Right lobe of liver (tissue), 6 donors: ENCODE measurements at regions not wholly inside any gene's neighbourhood (a gene's known extent, or its start where the extent isn't known, plus 50 kb on each side); places are given as distances from the start of the nearest gene placed in this dataset.

Experiments used
- ATAC-seq, 4 donors: fragments of 200-7000 bp; cut with Tn5 transposase; one replicate each; pipeline ENCODE4 v1.9.1; 2020; ENCODE audit warnings: mild to moderate bottlenecking in 4 of 4, moderate library complexity in 4 of 4
- DNase-seq, 3 donors: peaks; one replicate each; pipeline ENCODE4 v3.0.0-alpha.2; 2020
- H3K27ac ChIP-seq, 3 donors: fragments of 200-600 bp; one replicate each; pipeline ENCODE4 v1.8.0; 2022
- H3K27me3 ChIP-seq, 2 donors: fragments of 200-600 bp; one replicate each; pipeline ENCODE4 v1.8.0; 2022
- H3K36me3 ChIP-seq, 4 donors: fragments of 200-600 bp; sonication (generic) in 1 of 4; one replicate each; pipeline versions ENCODE4 v1.5.1 to v1.8.0; 2017 to 2022; ENCODE audit warnings: control low read depth in 1 of 4
- H3K4me1 ChIP-seq, 4 donors: fragments of 200-600 bp; sonication (generic) in 1 of 4; one replicate each; pipeline versions ENCODE4 v1.5.1 to v1.8.0; 2017 to 2022; ENCODE audit warnings: control low read depth in 1 of 4
- H3K4me3 ChIP-seq, 3 donors: fragments of 200-600 bp; one replicate each; pipeline ENCODE4 v1.8.0; 2022
- H3K9me3 ChIP-seq, 4 donors: fragments of 200-600 bp; sonication (generic) in 1 of 4; one replicate each; pipeline versions ENCODE4 v1.5.1 to v1.8.0; 2017 to 2022; ENCODE audit warnings: control low read depth in 1 of 4
- CTCF ChIP-seq, 4 donors: fragments of 200-600 bp in 3 of 4; fragments of 450-650 bp in 1 of 4; IDR thresholded peaks; one replicate each; pipeline versions ENCODE4 v1.5.1 to v1.8.0; 2016 to 2022; ENCODE audit warnings: antibody characterized with exemption in 4 of 4, mild to moderate bottlenecking in 2 of 4
- POLR2A ChIP-seq: fragments of 450-650 bp; IDR thresholded peaks from one replicate; pipeline ENCODE4 v1.6.1; 2017; ENCODE audit warnings: antibody characterized with exemption, mild to moderate bottlenecking
- WGBS: methylation state at CpG from one replicate; pipeline ENCODE4 v1.1.6; 2018; ENCODE audit warnings: low coverage, low lambda C conversion rate; ENCODE audit not compliant: insufficient coverage; ENCODE audit errors: missing lambda C conversion rate; 5-methylcytosine and 5-hydroxymethylcytosine counted together
- intact Hi-C, 2 donors: fragments of 100-400 bp; cut with DNase I; formaldehyde crosslinking; loops; one replicate each; pipeline versions ENCODE4 v1.11.2 to v1.14.1; 2022
- donor health status: DM: no; HTN: yes; CAD: no.
- donor health status: DM: no; HTN: no; CAD: no.
- donor health status: DM: no; HTN: no; CAD: no.
- donor health status: DM: no; HTN: yes; CAD: no.
- donor health status: DM: no; HTN: yes; CAD: no.

GRCh38 chr3:74507691-74508090 lies 106.8 kb downstream of the CNTN3 start:
- no peak for DNase-seq
- no peak for ATAC-seq
- Histone ChIP-seq H3K27ac (no peak overlapping the region), H3K4me1 (no peaks in the 10 kb centered on the region), H3K27me3 (no peaks in the 10 kb centered on the region), H3K4me3 (no peak overlapping the region), H3K36me3 (no peaks in the 10 kb centered on the region), H3K9me3 (no peaks in the 10 kb centered on the region)
- TF ChIP-seq POLR2A: no peak
- TF ChIP-seq CTCF (IDR thresholded peaks at IDR 0.05): no peak
- WGBS: 94% methylated on average over 3 of the region's 6 CpGs
- intact Hi-C loops: no loop called here

- H3K9me3 ChIP-seq: no peaks in the 10 kb centered on the region
- no peaks in the 10 kb centered on the region for H3K27me3 ChIP-seq
- TF ChIP-seq POLR2A (no peak), CTCF (IDR thresholded peaks at IDR 0.05) (no peak)
- no peaks in the 10 kb centered on the region for H3K4me1 ChIP-seq
- intact Hi-C loops: no loop called here
- no peak overlapping the region for H3K4me3 ChIP-seq
- no peaks in the 10 kb centered on the region for H3K36me3 ChIP-seq
- no peak for ATAC-seq
- 50% methylated on average over 1 of the region's 1 CpG for WGBS
- DNase-seq: no peak
- H3K27ac ChIP-seq: no peak overlapping the region
Measured at GRCh38 chr3:74506246-74506645, 108.2 kb downstream of the CNTN3 start.

DNA sequence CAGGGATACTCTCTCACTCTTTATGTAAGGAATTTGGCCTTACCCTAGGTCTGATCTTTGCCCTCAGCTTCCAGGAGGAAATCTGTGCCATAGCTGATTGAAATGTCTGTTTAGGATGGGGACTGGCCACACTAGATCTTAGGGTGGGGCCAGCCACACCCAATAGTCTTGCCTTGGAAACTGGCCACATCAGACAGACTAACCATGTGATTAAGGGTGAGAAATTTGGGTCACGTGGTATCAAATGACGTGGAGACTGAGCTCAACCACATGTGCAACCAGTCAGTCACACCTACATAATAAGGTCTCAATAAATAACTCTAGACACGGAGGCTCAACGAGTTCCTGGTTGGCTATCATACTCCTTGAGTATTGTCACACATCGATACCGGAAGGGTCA lies 113.5 kb downstream of the CNTN3 start:
- Histone ChIP-seq H3K27ac (no peak overlapping the region), H3K4me3 (no peak overlapping the region), H3K27me3 (no peaks in the 10 kb centered on the region), H3K4me1 (no peaks in the 10 kb centered on the region), H3K36me3 (no peaks in the 10 kb centered on the region), H3K9me3 (no peaks in the 10 kb centered on the region)
- DNase-seq: no peak
- 94% methylated on average over 4 of the region's 6 CpGs for WGBS
- ATAC-seq: no peak
- no peak for TF ChIP-seq POLR2A
- no peak for TF ChIP-seq CTCF (IDR thresholded peaks at IDR 0.05)
- intact Hi-C loops: no loop called here

GRCh38 chr3:74500257-74500656 lies 114.2 kb downstream of the CNTN3 start:
- DNase-seq (no peak), ATAC-seq (no peak)
- no peaks in the 10 kb centered on the region for H3K9me3 ChIP-seq
- H3K27ac ChIP-seq: no peak overlapping the region
- intact Hi-C loops: no loop called here
- H3K36me3 ChIP-seq: no peaks in the 10 kb centered on the region
- no peaks in the 10 kb centered on the region for H3K27me3 ChIP-seq
- no peaks in the 10 kb centered on the region for H3K4me1 ChIP-seq
- 82% methylated on average over 5 of the region's 5 CpGs for WGBS
- no peak overlapping the region for H3K4me3 ChIP-seq
- no peak for TF ChIP-seq POLR2A
- TF ChIP-seq CTCF (IDR thresholded peaks at IDR 0.05): no peak

GRCh38 chr3:74491874-74492273 lies 122.6 kb downstream of the CNTN3 start:
- ATAC-seq (peak; percentile 64 to 88 (median 80)), DNase-seq (no peak)
- no peak overlapping the region for H3K4me3 ChIP-seq

More at GRCh38 chr3:74491874-74492273, 122.6 kb downstream of the CNTN3 start:
- no peak overlapping the region for H3K27ac ChIP-seq
- peaks cover 0 to 6% (median 0%) of the 10 kb centered on the region in 4 donors for H3K4me1 ChIP-seq
- H3K27me3 ChIP-seq: no peaks in the 10 kb centered on the region
- H3K36me3 ChIP-seq: no peaks in the 10 kb centered on the region
- intact Hi-C loops: no loop called here
- no peaks in the 10 kb centered on the region for H3K9me3 ChIP-seq
- 23% methylated on average over 1 of the region's 1 CpG for WGBS
- TF ChIP-seq CTCF (IDR thresholded peaks at IDR 0.05) (no peak), POLR2A (no peak)
